ENCODE measurements at regions not wholly inside any gene's neighbourhood (a gene's known extent, or its start where the extent isn't known, plus 50 kb on each side); places are given as distances from the start of the nearest gene placed in this dataset.
"Not testable (repeated sequence)": the region's sequence is repeated elsewhere in the genome, so short reads cannot be mapped to it uniquely, and the experiment has no call there.

- Histone ChIP-seq H3K27ac (no peak overlapping the region), H3K27me3 (no peaks in the 10 kb centered on the region), H3K4me1 (no peaks in the 10 kb centered on the region), H3K4me3 (no peak overlapping the region), H3K36me3 (no peaks in the 10 kb centered on the region), H3K9me3 (peaks cover 0 to 14% (median 5%) of the 10 kb centered on the region in 4 donors)
- TF ChIP-seq POLR2A (IDR thresholded peaks at IDR 0.05) (no peak), CTCF (IDR thresholded peaks at IDR 0.05) (no peak)
- no peak for DNase-seq
Measured at GRCh38 chr5:43815497-43815896, 212.5 kb downstream of the NNT start.

- DNase-seq, result no peak
- no peaks in the 10 kb centered on the region for H3K36me3 ChIP-seq
- H3K4me3 ChIP-seq, result no peak overlapping the region
- H3K4me1 ChIP-seq, result no peaks in the 10 kb centered on the region
- H3K27ac ChIP-seq, result no peak overlapping the region
- no peaks in the 10 kb centered on the region for H3K9me3 ChIP-seq
- TF ChIP-seq CTCF (IDR thresholded peaks at IDR 0.05), result no peak
- TF ChIP-seq POLR2A (IDR thresholded peaks at IDR 0.05), result no peak
- no peaks in the 10 kb centered on the region for H3K27me3 ChIP-seq
Measured at GRCh38 chr5:43804723-43805122, 201.7 kb downstream of the NNT start.

GRCh38 chr5:43804041-43804440, 201.1 kb downstream of the NNT start:
- no peaks in the 10 kb centered on the region for H3K36me3 ChIP-seq

GRCh38 chr5:43802651-43803050, 199.7 kb downstream of the NNT start:
- Histone ChIP-seq H3K9me3 (no peaks in the 10 kb centered on the region), H3K36me3 (no peaks in the 10 kb centered on the region), H3K4me3 (no peak overlapping the region), H3K27ac (no peak overlapping the region), H3K4me1 (no peaks in the 10 kb centered on the region), H3K27me3 (no peaks in the 10 kb centered on the region)
- TF ChIP-seq POLR2A (IDR thresholded peaks at IDR 0.05) (no peak), CTCF (IDR thresholded peaks at IDR 0.05) (no peak)
- DNase-seq, result no peak

More at GRCh38 chr5:43804041-43804440, 201.1 kb downstream of the NNT start:
- Histone ChIP-seq H3K9me3 (no peaks in the 10 kb centered on the region), H3K27me3 (no peaks in the 10 kb centered on the region), H3K27ac (no peak overlapping the region), H3K4me3 (no peak overlapping the region), H3K4me1 (no peaks in the 10 kb centered on the region)
- no peak for DNase-seq
- TF ChIP-seq POLR2A (IDR thresholded peaks at IDR 0.05), result no peak
- TF ChIP-seq CTCF (IDR thresholded peaks at IDR 0.05), result no peak

GRCh38 chr5:43802119-43802518, 199.1 kb downstream of the NNT start:
- no peaks in the 10 kb centered on the region for H3K9me3 ChIP-seq
- no peaks in the 10 kb centered on the region for H3K27me3 ChIP-seq
- H3K27ac ChIP-seq, result no peak overlapping the region
- no peak overlapping the region for H3K4me3 ChIP-seq
- no peak for DNase-seq
- H3K4me1 ChIP-seq, result no peaks in the 10 kb centered on the region
- TF ChIP-seq POLR2A (IDR thresholded peaks at IDR 0.05) (no peak), CTCF (IDR thresholded peaks at IDR 0.05) (no peak)
- H3K36me3 ChIP-seq, result no peaks in the 10 kb centered on the region

- no peaks in the 10 kb centered on the region for H3K27me3 ChIP-seq
- no peak overlapping the region for H3K27ac ChIP-seq
- no peaks in the 10 kb centered on the region for H3K4me1 ChIP-seq
- no peak for DNase-seq
- H3K4me3 ChIP-seq, result no peak overlapping the region
- no peaks in the 10 kb centered on the region for H3K9me3 ChIP-seq
- no peaks in the 10 kb centered on the region for H3K36me3 ChIP-seq
- TF ChIP-seq POLR2A (IDR thresholded peaks at IDR 0.05) (no peak), CTCF (IDR thresholded peaks at IDR 0.05) (no peak)
Measured at GRCh38 chr5:43798740-43799139, 195.8 kb downstream of the NNT start.

- H3K27ac ChIP-seq, H3K36me3 ChIP-seq, H3K4me1 ChIP-seq, H3K9me3 ChIP-seq, H3K27me3 ChIP-seq, DNase-seq, H3K4me3 ChIP-seq: not testable (repeated sequence)
Measured at GRCh38 chr5:43791880-43792279, 188.9 kb downstream of the NNT start.

All from Peyer's patch (tissue), 4 donors.